ENCODE measurements at regions not wholly inside any gene's neighbourhood (a gene's known extent, or its start where the extent isn't known, plus 50 kb on each side); places are given as distances from the start of the nearest gene placed in this dataset.
"Not testable (repeated sequence)": the region's sequence is repeated elsewhere in the genome, so short reads cannot be mapped to it uniquely, and the experiment has no call there.

GRCh38 chr20:52071136-52071535 lies 120.4 kb downstream of the ZFP64 start:
- TF ChIP-seq CTCF (conservative IDR thresholded peaks at IDR 0.05) (no peak), ZFX (IDR thresholded peaks at IDR 0.05) (no peak)

GRCh38 chr20:52064931-52065330 lies 126.6 kb downstream of the ZFP64 start:
- no peak for TF ChIP-seq CTCF (conservative IDR thresholded peaks at IDR 0.05)
- TF ChIP-seq ZFX (IDR thresholded peaks at IDR 0.05) = no peak
- no peak overlapping the region for H3K27ac ChIP-seq

More at GRCh38 chr20:52071136-52071535, 120.4 kb downstream of the ZFP64 start:
- no peak overlapping the region for H3K27ac ChIP-seq

GRCh38 chr20:52062452-52063209 lies 128.9 kb downstream of the ZFP64 start:
- H3K27ac ChIP-seq = no peak overlapping the region
- TF ChIP-seq ZFX (IDR thresholded peaks at IDR 0.05) = no peak

- TF ChIP-seq CTCF (conservative IDR thresholded peaks at IDR 0.05) (peak; percentile 77), ZFX (IDR thresholded peaks at IDR 0.05) (no peak)
- H3K27ac ChIP-seq = no peak overlapping the region
Measured at GRCh38 chr20:52060794-52061714, 130.5 kb downstream of the ZFP64 start.

GRCh38 chr20:52057133-52057532 lies 134.4 kb downstream of the ZFP64 start:
- H3K27ac ChIP-seq = not testable (repeated sequence)

- no peak for TF ChIP-seq CTCF (conservative IDR thresholded peaks at IDR 0.05)
- H3K27ac ChIP-seq = no peak overlapping the region
Measured at GRCh38 chr20:52056203-52057062, 135.1 kb downstream of the ZFP64 start.

GRCh38 chr20:52054123-52054522 lies 137.5 kb downstream of the ZFP64 start:
- H3K27ac ChIP-seq = no peak overlapping the region
- TF ChIP-seq ZFX (IDR thresholded peaks at IDR 0.05) = no peak

- TF ChIP-seq ZFX (IDR thresholded peaks at IDR 0.05) (no peak), CTCF (conservative IDR thresholded peaks at IDR 0.05) (no peak)
- H3K27ac ChIP-seq = no peak overlapping the region
Measured at GRCh38 chr20:52049001-52049731, 142.4 kb downstream of the ZFP64 start.

All from C4-2B (cell line).